RPMI8226 (cell line): ENCODE measurements at regions not wholly inside any gene's neighbourhood (a gene's known extent, or its start where the extent isn't known, plus 50 kb on each side); places are given as distances from the start of the nearest gene placed in this dataset.

Source experiments
- DNase-seq: peaks from one replicate; pipeline ENCODE4 v3.0.0-alpha.2; 2015

- DNase-seq = peak; percentile 32
These were observed 51.5 kb upstream of the PIP4K2A start for GRCh38 chr10:22765660-22766547.

GRCh38 chr10:22764639-22765038, 50.3 kb upstream of the PIP4K2A start:
- no peak for DNase-seq
